ENCODE measurements at regions not wholly inside any gene's neighbourhood (a gene's known extent, or its start where the extent isn't known, plus 50 kb on each side); places are given as distances from the start of the nearest gene placed in this dataset.
"Not testable (repeated sequence)": the region's sequence is repeated elsewhere in the genome, so short reads cannot be mapped to it uniquely, and the experiment has no call there.

DNA sequence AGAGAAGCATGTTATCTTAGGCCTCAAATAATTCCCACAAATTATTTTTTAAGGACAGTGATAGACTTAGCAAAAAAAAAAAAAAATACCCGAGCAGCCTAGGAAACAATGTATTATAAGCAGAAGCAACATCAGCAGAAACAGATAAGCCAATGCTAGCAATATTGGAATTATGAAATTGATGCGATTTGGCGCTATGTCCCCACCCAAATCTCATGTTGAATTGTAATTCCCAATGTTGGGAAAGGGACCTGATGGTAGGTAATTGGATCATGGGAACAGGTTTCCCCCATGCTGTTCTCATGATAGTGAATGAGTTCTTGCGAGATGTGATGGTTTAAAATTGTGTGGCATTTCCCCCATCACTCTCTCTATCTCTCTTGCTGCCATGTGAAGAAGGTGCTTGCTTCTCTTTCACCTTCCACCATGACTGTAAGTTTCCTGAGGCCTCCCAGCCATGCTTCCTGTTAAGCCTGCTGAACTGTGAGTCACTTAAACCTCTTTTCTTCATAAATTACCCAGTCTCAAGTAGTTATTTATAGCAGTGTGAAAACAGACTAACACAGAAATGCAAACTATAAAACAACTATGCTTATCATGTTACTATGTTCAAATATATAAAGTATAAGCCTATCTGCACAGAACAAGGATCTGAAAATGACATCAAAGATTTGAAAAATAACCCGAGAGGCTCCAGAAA, 75.6 kb upstream of the HIVEP3 start:
- Mint-ChIP-seq H3K27ac (no peak overlapping the region), H3K9me3 (no peaks in the 10 kb centered on the region), H3K4me3 (no peak overlapping the region), H3K36me3 (ENCODE audit: low read depth) (no peaks in the 10 kb centered on the region), H3K4me1 (ENCODE audit: low read depth) (no peaks in the 10 kb centered on the region), H3K27me3 (no peaks in the 10 kb centered on the region)
- intact Hi-C loops (cut with micrococcal nuclease) = no loop called here

DNA sequence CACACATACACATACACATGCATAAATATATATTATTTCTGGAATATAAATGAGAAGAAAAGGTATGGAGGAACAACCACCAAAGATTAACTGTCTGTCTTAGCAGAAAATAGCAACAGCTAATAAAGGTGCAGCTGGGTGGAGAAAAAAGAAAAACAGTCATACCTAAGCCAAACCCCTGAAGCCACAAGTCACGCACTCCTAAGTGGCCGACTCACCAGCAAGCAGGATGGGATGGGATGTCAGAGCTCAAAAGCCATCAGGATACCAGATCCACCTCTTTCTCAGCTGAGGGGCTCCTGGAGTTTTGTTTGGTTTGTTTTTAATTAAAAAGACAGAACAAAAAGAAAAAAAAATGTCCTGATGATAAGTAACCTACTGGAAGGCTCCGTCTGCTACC, 64.7 kb upstream of the HIVEP3 start:
- Mint-ChIP-seq H3K9me3 (no peaks in the 10 kb centered on the region), H3K4me3 (no peak overlapping the region)
- intact Hi-C loops (cut with micrococcal nuclease) = no loop called here

DNA sequence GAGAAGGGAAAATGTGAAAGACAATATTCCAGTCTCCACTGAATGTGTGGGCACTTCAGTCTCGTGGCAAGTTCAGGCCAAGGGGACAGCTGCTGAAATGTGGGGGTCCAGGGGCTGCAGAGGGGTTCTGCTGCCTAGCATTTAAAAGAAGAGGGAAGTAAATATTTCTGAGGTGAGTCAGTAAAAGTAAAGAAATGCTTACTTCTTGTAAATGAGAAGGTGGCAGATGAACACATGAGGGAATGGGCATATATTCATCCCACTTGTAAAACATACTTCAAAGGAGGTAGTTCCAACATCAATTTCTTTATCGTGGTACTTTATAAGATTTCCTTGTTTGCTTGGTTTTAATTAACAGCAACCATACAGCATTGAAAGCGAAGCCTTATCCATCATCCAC, 63.1 kb upstream of the HIVEP3 start:
- H3K27ac Mint-ChIP-seq = no peak overlapping the region
- H3K27me3 Mint-ChIP-seq = no peaks in the 10 kb centered on the region
- H3K4me3 Mint-ChIP-seq = no peak overlapping the region
- H3K9me3 Mint-ChIP-seq = no peaks in the 10 kb centered on the region
- H3K4me1 Mint-ChIP-seq (ENCODE audit: low read depth) = peaks cover 11% of the 10 kb centered on the region
- intact Hi-C loops (cut with micrococcal nuclease) = no loop called here
- no peaks in the 10 kb centered on the region for H3K36me3 Mint-ChIP-seq (ENCODE audit: low read depth)

More for the DNA sequence above, 64.7 kb upstream of the HIVEP3 start:
- Mint-ChIP-seq H3K36me3 (ENCODE audit: low read depth) (no peaks in the 10 kb centered on the region), H3K4me1 (ENCODE audit: low read depth) (peaks cover 11% of the 10 kb centered on the region), H3K27me3 (no peaks in the 10 kb centered on the region), H3K27ac (no peak overlapping the region)

DNA sequence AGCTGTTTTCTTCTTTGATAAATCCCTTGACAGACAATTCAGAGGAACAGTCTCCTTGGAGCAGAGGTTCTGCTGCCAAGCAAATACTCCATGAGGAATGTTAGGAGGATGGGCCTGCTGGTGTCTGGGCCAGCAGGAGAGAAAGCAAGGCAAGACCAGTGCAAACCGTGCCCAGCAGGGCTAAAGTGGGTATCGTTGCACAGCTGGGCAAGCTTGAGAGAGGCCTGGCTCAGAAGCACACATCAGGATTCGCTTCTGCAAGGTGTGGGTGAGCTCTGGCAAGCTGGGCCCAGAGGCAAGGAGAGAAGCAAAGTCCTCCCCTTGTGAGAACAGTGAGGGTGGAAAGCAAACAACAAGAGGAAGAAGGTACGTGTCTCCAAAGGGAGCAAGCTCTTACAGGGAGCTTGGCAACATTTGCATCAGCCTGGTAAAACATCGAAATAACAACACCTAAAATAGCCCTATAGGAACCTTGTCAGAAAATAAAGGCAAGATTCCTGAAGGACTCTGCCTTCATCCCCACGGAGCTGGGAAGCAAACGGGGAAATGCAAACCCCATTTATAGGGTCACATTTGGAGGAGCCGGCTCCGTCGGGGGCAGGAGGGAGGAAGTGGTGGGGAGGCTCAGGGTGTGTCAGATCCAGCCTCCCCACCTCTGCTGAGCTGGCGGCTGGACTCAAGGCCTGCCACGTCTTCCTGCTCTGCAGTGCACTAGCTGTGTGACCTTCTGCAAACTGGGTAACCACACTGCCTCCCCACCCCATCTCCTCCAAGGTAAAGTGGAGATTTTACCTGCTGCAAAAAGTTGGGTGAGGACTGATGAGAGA, 62.3 kb upstream of the HIVEP3 start:
- no peaks in the 10 kb centered on the region for H3K36me3 Mint-ChIP-seq (ENCODE audit: low read depth)
- peaks cover 11% of the 10 kb centered on the region for H3K4me1 Mint-ChIP-seq (ENCODE audit: low read depth)
- no peak overlapping the region for H3K27ac Mint-ChIP-seq
- no peaks in the 10 kb centered on the region for H3K9me3 Mint-ChIP-seq
- no peaks in the 10 kb centered on the region for H3K27me3 Mint-ChIP-seq
- no peak overlapping the region for H3K4me3 Mint-ChIP-seq
- intact Hi-C loops (cut with micrococcal nuclease) = no loop called here

DNA sequence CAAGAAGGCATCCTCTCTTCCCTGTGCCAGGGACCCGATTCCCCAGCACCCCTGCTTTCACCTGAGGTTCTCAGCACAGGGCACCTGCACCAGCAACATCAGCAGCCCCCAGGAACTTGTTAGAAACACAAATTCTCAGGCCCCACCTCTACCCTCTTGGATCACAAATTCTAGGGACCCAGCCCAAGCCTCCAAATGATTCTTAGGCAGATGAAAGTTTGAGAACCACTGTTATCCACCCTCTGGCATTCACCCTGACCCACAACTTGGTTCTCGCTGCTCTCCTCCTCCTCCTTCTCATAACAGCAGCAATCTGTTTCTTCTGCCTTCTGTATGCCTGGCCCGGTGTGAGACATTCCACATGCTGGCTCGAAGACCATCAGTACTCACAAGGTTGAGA, 60.3 kb upstream of the HIVEP3 start:
- H3K36me3 Mint-ChIP-seq (ENCODE audit: low read depth) = no peaks in the 10 kb centered on the region
- no peak overlapping the region for H3K27ac Mint-ChIP-seq
- H3K9me3 Mint-ChIP-seq = no peaks in the 10 kb centered on the region
- no peak overlapping the region for H3K4me3 Mint-ChIP-seq
- no peaks in the 10 kb centered on the region for H3K27me3 Mint-ChIP-seq
- intact Hi-C loops (cut with micrococcal nuclease) = no loop called here
- peaks cover 11% of the 10 kb centered on the region for H3K4me1 Mint-ChIP-seq (ENCODE audit: low read depth)

DNA sequence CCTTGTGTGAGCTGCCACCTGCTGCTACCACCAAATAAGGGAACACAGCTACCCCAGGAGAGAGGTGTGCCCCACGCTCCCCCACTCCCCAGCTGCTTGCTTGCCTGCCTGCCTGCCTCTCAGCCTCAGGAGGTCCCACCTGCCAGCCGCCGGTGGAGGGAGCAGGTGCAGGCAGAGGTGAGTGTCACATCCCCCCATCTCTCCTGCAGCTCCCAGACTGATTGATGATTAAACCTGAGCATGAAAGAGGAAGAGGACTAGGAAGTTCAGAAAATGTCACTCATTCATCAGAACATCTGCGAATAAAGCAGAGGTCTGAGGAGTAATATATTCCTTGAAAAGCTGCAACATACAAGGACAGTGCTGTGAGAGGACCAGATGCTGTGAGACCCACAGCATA, 58.6 kb upstream of the HIVEP3 start:
- Mint-ChIP-seq H3K27ac (no peak overlapping the region), H3K4me3 (no peak overlapping the region), H3K27me3 (no peaks in the 10 kb centered on the region), H3K4me1 (ENCODE audit: low read depth) (peaks cover 11% of the 10 kb centered on the region), H3K9me3 (no peaks in the 10 kb centered on the region), H3K36me3 (ENCODE audit: low read depth) (no peaks in the 10 kb centered on the region)
- intact Hi-C loops (cut with micrococcal nuclease) = no loop called here

DNA sequence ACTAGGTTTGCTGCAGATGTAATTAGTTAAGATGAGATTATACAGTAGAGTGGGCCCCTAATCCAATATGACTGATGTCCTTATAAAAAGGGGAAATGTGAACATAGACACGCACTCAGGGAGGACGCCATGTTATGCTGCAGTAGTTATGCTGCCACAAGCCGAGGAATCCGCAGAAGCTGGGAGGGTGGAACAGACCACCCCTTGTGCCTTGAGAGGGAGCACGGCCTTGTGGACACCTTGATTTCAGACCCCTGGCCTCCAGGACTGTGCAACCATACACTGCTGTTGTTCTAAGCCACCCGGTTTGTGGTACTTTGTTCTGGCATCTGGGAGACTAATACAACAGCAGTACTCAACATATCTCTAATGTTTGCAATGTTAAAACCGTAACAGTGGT, 57.9 kb upstream of the HIVEP3 start:
- H3K9me3 Mint-ChIP-seq = no peaks in the 10 kb centered on the region
- no peaks in the 10 kb centered on the region for H3K27me3 Mint-ChIP-seq
- intact Hi-C loops (cut with micrococcal nuclease) = no loop called here
- no peak overlapping the region for H3K27ac Mint-ChIP-seq
- no peaks in the 10 kb centered on the region for H3K36me3 Mint-ChIP-seq (ENCODE audit: low read depth)
- H3K4me3 Mint-ChIP-seq = no peak overlapping the region
- peaks cover 8% of the 10 kb centered on the region for H3K4me1 Mint-ChIP-seq (ENCODE audit: low read depth)

DNA sequence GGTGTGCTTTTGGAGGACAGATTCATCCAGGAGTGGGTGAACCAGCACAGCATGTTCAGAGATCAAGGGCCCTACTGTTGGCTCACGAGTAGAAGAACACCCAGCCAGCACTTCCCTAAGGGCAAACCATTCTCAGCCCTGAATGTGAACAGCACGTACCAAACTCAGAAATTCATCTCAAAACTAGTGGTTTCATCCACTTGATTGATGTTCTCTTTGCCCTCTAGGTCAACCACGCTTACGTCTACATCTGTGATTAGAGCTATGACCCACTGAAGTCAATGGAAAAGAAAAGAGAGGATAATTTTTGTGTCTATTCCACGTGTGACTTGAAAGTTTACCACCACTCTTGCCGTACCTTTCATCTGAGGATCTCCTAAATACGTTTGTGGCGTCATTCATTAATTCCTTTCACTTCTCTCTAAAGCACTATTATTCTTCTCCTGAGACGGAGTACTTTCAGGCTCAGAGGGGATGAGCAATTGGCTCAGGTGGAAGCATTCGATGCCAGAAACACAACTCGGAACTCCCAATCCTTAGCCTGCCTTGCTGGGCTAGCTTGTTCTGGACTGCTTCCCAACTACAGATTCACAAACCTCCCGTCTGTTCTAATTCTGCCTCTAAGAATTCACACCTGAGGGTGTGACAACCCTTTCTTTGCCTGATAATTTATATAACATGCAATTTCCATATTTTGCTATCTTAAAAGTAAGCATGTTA, 57.3 kb upstream of the HIVEP3 start:
- H3K4me1 Mint-ChIP-seq (ENCODE audit: low read depth) = peaks cover 2% of the 10 kb centered on the region
- intact Hi-C loops (cut with micrococcal nuclease) = no loop called here
- no peak overlapping the region for H3K4me3 Mint-ChIP-seq
- H3K9me3 Mint-ChIP-seq = no peaks in the 10 kb centered on the region
- H3K36me3 Mint-ChIP-seq (ENCODE audit: low read depth) = no peaks in the 10 kb centered on the region
- no peaks in the 10 kb centered on the region for H3K27me3 Mint-ChIP-seq
- no peak overlapping the region for H3K27ac Mint-ChIP-seq

DNA sequence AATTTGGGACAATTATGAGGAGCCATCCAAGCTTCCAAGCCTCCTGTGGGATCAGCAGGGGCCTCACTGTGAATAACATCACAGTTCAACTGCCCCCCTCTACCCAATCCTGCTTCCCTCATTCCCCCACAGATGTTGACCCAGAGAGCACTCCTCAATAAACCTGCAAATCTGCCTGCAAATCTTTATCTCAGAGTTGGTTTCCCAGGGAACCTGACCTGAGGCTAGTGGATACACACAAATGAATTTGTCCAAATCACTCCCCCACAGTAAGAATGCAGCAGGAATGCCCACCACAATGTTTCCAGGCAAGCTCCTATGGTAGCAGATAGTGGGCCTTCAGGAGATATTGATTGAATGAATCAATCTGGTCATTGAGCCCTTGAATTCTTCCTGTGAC, 56.4 kb upstream of the HIVEP3 start:
- intact Hi-C loops (cut with micrococcal nuclease) = no loop called here
- no peak overlapping the region for H3K27ac Mint-ChIP-seq
- no peaks in the 10 kb centered on the region for H3K4me1 Mint-ChIP-seq (ENCODE audit: low read depth)
- H3K27me3 Mint-ChIP-seq = no peaks in the 10 kb centered on the region
- H3K9me3 Mint-ChIP-seq = no peaks in the 10 kb centered on the region
- H3K4me3 Mint-ChIP-seq = no peak overlapping the region
- H3K36me3 Mint-ChIP-seq (ENCODE audit: low read depth) = no peaks in the 10 kb centered on the region

DNA sequence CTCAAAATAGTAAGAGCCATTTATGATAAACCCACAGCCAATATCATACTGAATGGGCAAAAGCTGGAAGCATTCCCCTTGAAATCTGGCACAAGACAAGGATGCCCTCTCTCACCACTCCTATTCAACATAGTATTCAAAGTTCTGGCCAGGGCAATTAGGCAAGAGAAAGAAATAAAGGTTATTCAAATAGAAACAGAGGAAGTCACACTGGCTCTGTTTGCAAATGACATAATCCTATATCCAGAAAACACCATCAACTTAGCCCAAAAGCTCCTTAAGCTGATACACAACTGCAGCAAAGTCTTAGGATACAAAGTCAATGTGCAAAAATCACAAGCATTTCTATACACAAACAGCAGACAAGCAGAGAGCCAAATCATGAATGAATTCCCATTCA, 49.8 kb upstream of the HIVEP3 start:
- intact Hi-C loops (cut with micrococcal nuclease); H3K9me3 Mint-ChIP-seq; H3K4me1 Mint-ChIP-seq (ENCODE audit: low read depth); H3K36me3 Mint-ChIP-seq (ENCODE audit: low read depth); H3K4me3 Mint-ChIP-seq; H3K27me3 Mint-ChIP-seq; H3K27ac Mint-ChIP-seq: not testable (repeated sequence)

Measured in dendritic cell treated with granulocyte-macrophage colony-stimulating factor and Interleukin-4, amounts not matched to agents 40 ng/mL and 50 ng/mL, for 4 days (primary cell).